Vagina (tissue), 2 donors: ENCODE measurements at regions not wholly inside any gene's neighbourhood (a gene's known extent, or its start where the extent isn't known, plus 50 kb on each side); places are given as distances from the start of the nearest gene placed in this dataset.

ENCODE experiments used
- POLR2A ChIP-seq, 2 donors: fragments of 450-650 bp; IDR thresholded peaks; one replicate each; pipeline ENCODE4 v1.6.1; 2017; ENCODE audit warnings: antibody characterized with exemption in 2 of 2, mild to moderate bottlenecking in 2 of 2, moderate library complexity in 2 of 2
- POLR2AphosphoS5 ChIP-seq, 2 donors: sonication (generic); formaldehyde crosslinking; IDR thresholded peaks; one replicate each; pipeline ENCODE4 v1.9.0; 2017; ENCODE audit warnings: antibody characterized with exemption in 2 of 2, mild to moderate bottlenecking in 2 of 2, low read depth in 1 of 2; ENCODE audit not compliant: insufficient read depth in 1 of 2
- TF ChIP-seq, protein P1 (sequence below), 3 experiments: fragments of 450-650 bp in 2 of 3; fragments of 200-600 bp in 1 of 3; sonication (generic) in 1 of 3; IDR thresholded peaks; one replicate each; pipeline ENCODE4 v1.5.1; 2017 to 2019; ENCODE audit warnings: antibody characterized with exemption in 3 of 3, mild to moderate bottlenecking in 2 of 3, moderate library complexity in 2 of 3

GRCh38 chr4:22031423-22031822 lies 82.9 kb upstream of the KCNIP4 start:
- TF ChIP-seq, protein P1, sequence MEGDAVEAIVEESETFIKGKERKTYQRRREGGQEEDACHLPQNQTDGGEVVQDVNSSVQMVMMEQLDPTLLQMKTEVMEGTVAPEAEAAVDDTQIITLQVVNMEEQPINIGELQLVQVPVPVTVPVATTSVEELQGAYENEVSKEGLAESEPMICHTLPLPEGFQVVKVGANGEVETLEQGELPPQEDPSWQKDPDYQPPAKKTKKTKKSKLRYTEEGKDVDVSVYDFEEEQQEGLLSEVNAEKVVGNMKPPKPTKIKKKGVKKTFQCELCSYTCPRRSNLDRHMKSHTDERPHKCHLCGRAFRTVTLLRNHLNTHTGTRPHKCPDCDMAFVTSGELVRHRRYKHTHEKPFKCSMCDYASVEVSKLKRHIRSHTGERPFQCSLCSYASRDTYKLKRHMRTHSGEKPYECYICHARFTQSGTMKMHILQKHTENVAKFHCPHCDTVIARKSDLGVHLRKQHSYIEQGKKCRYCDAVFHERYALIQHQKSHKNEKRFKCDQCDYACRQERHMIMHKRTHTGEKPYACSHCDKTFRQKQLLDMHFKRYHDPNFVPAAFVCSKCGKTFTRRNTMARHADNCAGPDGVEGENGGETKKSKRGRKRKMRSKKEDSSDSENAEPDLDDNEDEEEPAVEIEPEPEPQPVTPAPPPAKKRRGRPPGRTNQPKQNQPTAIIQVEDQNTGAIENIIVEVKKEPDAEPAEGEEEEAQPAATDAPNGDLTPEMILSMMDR (IDR thresholded peaks at IDR 0.05): no peak
- no peak for TF ChIP-seq POLR2AphosphoS5 (IDR thresholded peaks at IDR 0.05; ENCODE audit: insufficient read depth in 1 of 2, low read depth in 1 of 2)
- TF ChIP-seq POLR2A (IDR thresholded peaks at IDR 0.05): no peak
